NCI-H82 (cell line): ENCODE measurements at regions not wholly inside any gene's neighbourhood (a gene's known extent, or its start where the extent isn't known, plus 50 kb on each side); places are given as distances from the start of the nearest gene placed in this dataset.

Source experiments
- DNase-seq: peaks from one replicate; lab custom pipeline; 2025; lab: John Stamatoyannopoulos, UW

- no peak for DNase-seq
These were observed 84.2 kb upstream of the IL12A start for GRCh38 chr3:159904455-159904854.

DNA sequence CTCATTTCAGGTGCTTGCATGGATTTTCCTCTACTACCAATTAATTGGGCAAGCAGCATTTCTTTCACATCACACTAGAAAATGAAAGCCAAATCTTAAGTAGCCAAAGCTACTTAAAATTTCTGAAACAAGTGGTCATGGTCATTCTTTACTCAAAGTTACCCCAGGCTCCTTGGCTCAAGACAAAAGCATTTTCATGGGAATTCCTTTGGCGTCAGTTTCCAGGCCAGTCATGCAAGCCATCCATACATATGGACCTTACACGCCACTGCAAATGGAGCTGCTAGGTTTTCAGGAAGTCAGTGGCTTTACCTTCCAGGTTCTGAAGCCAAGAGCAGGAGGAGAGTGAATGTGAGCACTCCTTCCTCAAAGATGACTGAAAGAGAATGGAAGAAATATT lies 83.7 kb upstream of the IL12A start:
- no peak for DNase-seq

- DNase-seq = no peak
These were observed 80.8 kb upstream of the IL12A start for GRCh38 chr3:159907828-159908227.

GRCh38 chr3:159910991-159911663 lies 77.5 kb upstream of the IL12A start:
- DNase-seq = no peak

GRCh38 chr3:159911664-159912037 lies 77.0 kb upstream of the IL12A start:
- DNase-seq = no peak

- DNase-seq = no peak
These were observed 74.8 kb upstream of the IL12A start for GRCh38 chr3:159913712-159914414.

- no peak for DNase-seq
These were observed 74.2 kb upstream of the IL12A start for GRCh38 chr3:159914426-159914825.

GRCh38 chr3:159916052-159916451 lies 72.6 kb upstream of the IL12A start:
- DNase-seq = no peak

DNA sequence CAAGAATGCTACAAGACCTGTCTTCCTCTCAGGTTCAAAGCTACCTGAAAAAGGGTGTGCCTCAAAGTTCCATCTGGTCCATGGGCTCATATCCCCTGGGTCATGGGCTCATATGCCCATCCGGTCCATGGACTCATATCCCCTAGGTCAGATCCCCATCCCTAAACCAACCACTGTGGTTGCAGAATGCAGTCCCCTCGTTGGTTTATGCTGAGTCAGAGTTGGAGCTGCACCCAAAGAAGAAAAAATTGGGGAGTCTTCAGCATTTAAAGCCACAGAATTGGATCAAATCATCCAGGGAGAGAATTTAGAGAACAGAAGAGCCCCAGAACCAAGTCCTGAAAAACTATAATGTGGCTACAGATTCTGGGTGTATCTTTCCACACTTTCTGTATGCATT lies 71.5 kb upstream of the IL12A start:
- no peak for DNase-seq

GRCh38 chr3:159919873-159920272 lies 68.8 kb upstream of the IL12A start:
- no peak for DNase-seq

- DNase-seq = no peak
These were observed 66.3 kb upstream of the IL12A start for GRCh38 chr3:159922193-159922840.

DNA sequence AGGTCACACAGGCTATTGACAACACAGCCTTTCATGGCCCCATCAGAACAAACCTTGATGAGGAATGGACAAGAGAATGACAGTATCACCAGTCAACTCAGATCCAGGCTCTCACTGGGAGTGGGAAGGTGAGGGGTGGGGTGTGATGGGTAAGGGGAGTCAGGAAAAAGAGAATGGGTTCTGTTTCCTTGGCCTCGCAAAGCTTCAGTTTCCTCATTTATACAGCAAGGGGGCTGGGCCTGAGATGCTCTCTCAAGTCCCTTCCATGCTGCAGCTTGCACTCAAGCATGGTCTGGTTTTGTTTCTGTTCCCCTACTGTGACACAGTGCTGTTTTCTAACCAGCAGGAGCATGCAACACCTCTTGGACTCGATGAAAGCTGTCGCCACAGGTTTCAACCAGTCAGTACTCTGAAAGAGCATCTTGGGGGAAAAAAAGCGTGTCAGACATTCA lies 65.7 kb upstream of the IL12A start:
- no peak for DNase-seq

- DNase-seq = no peak
These were observed 65.3 kb upstream of the IL12A start for GRCh38 chr3:159923336-159923735.

- no peak for DNase-seq
These were observed 64.7 kb upstream of the IL12A start for GRCh38 chr3:159923956-159924355.

- no peak for DNase-seq
These were observed 64.2 kb upstream of the IL12A start for GRCh38 chr3:159924411-159924810.

DNA sequence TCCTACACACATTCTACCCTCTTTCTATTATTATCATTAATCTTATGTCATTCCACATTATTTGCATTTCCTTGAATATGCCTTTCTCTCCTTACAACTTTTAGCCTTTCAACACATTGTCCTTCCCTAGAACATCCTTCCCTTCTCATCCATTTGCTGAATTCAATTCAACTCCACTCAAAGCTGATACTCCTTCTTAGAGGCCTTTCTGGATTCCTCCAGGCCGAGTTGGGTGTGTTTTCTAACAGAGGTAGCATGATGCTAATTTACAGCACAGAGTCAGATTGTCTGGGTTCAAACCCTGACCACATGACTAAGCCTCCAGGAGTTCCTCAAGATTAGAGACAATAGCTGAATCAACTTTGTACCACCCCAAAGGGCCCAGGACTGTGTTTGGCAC lies 63.4 kb upstream of the IL12A start:
- no peak for DNase-seq

GRCh38 chr3:159926573-159926972 lies 62.1 kb upstream of the IL12A start:
- no peak for DNase-seq

DNA sequence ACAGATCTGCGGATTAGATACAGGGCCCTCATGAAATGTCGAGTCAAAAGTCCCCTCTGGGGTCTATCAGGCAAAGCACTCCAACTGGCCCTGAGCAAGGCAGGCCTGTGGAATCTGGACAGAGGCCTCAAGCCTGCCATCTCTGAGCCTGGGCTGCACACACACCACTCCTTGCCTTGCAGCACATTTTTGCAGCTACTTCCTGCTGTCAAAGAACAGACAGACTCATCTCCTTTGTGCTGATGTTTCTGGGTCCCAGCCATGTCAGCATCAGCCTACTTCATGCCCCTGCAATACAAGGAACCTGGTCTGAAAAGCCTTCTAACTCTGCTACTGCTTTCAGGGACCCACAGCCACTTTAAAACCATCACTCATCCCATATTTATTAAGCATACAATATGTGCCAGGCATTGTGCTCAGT lies 60.6 kb upstream of the IL12A start:
- DNase-seq = no peak

DNA sequence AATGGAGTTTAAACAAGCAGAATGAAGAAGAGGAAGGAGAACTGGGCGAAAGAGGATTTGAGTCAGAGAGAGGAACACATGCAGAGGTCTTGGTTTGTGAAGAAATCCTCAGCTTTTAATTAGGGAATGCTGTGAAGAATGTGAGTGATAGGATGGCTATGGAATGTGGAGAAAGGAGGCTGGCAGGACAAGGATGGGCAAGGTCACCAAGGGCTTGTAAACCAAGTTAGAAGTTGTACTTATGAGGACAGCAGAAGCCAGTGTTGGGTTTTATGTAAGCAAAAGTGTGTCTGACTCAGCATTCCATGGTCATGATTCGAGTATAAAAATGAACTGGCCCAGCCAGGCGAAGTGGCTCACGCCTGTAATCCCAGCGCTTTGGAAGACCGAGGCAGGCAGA lies 60.0 kb upstream of the IL12A start:
- no peak for DNase-seq

DNA sequence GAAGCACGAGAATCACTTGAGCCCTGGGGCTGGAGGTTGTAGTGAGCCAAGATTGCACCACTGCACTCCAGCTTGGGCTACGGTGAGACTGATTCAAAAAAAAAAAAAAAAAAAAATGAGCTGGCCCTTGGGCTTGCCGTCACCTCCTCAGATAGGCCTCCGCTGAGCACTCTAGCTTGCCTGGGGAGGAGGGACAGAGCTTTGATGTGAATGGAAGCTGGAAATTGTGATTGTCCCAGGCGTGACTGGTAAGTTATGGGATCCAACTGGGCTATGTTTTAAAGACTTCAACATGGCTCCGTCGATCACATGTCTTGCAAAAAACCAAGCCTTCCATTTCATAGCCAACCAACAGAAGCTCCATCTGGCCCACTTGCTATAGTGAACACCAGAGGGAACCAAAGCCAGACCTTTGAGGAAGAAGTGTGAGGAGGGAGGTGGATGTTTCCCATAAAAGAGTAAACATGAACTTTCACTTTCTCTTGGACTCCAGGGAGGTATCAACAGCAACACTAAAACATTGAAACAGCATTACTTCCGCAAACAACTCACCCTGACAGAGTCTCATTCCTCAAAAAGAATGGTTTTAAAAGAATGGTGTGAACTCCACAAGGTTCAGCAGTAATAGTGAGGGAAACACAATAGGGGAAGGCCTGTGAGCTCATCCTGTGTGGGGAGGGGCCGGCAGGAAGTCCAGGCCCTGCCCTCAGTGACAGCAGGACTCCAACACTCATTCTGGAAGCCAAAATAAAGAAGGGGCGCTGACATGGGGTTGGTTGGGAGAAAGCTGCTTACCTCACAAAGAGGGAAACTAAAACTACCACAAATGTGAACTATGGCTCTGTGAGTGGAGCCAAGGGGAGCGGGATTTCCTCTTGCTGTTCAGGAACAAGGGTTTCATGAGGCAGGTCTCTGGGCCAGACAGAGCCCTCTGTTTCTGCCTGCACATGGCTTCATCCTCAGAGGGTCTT lies 59.2 kb upstream of the IL12A start:
- peak; percentile 20 for DNase-seq

GRCh38 chr3:159934216-159934615 lies 54.4 kb upstream of the IL12A start:
- no peak for DNase-seq

DNA sequence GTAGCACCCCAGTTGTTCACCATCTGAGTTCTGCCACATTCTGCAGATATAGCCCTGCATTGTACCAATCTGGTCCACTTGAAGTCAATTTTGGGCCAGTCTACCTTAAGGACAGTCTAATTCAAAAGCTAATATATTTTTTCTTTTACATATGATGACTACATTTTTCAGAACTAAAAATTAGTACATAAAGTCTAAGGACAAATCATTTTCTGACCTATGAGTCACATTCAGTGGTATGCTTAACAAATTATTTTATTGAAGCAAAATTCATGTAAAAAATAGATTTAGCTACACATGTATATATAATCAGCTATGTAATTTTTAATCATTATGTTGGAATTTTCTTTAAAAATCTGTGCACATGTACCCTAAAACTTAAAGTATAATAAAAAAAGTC lies 52.1 kb upstream of the IL12A start:
- no peak for DNase-seq
